Calu3 (cell line): ENCODE measurements at regions not wholly inside any gene's neighbourhood (a gene's known extent, or its start where the extent isn't known, plus 50 kb on each side); places are given as distances from the start of the nearest gene placed in this dataset.

Experiments
- BruUV-seq: library from RNA; stranded (reverse); fragments of 400-500 nt; replicated peaks from 2 replicates; lab custom pipeline; 2021; lab: Mats Ljungman, UMichigan
- CTCF ChIA-PET: fragments of 300-600 bp; sonication (Branson Sonifier 250); formaldehyde crosslinking; loops from one replicate; lab custom pipeline; 2022; ENCODE audit warnings: antibody characterized with exemption; lab: Charles Lee
- DNase-seq: peaks from one replicate; pipeline ENCODE4 v3.0.0; 2022
- H3K27ac Mint-ChIP-seq: one replicate; pipeline ENCODE4 v1.8.0; 2022; ENCODE audit warnings: mixed read lengths; ENCODE audit not compliant: unreplicated experiment
- H3K27me3 Mint-ChIP-seq: one replicate; pipeline ENCODE4 v1.8.0; 2022; ENCODE audit warnings: mixed read lengths; ENCODE audit not compliant: unreplicated experiment
- H3K36me3 Mint-ChIP-seq: one replicate; pipeline ENCODE4 v1.8.0; 2022; ENCODE audit warnings: mild to moderate bottlenecking, moderate library complexity, mixed read lengths; ENCODE audit not compliant: insufficient read depth, unreplicated experiment
- H3K4me1 Mint-ChIP-seq: one replicate; pipeline ENCODE4 v1.8.0; 2022; ENCODE audit warnings: mild to moderate bottlenecking, low read depth, mixed read lengths; ENCODE audit not compliant: unreplicated experiment
- H3K4me3 Mint-ChIP-seq: one replicate; pipeline ENCODE4 v1.8.0; 2022; ENCODE audit warnings: mild to moderate bottlenecking, low read depth, moderate library complexity, mixed read lengths; ENCODE audit not compliant: unreplicated experiment
- H3K9me3 Mint-ChIP-seq: one replicate; pipeline ENCODE4 v1.8.0; 2022; ENCODE audit warnings: low read depth, mixed read lengths; ENCODE audit not compliant: unreplicated experiment
- CTCF ChIP-seq: fragments of 200-600 bp; IDR thresholded peaks from one replicate; pipeline ENCODE4 v1.8.0; 2022; ENCODE audit warnings: antibody characterized with exemption; ENCODE audit not compliant: unreplicated experiment
- intact Hi-C: fragments of 100-400 bp; cut with micrococcal nuclease; formaldehyde crosslinking; loops from one replicate; pipeline ENCODE4 v1.10.0; 2022; ENCODE audit not compliant: unreplicated experiment

DNA sequence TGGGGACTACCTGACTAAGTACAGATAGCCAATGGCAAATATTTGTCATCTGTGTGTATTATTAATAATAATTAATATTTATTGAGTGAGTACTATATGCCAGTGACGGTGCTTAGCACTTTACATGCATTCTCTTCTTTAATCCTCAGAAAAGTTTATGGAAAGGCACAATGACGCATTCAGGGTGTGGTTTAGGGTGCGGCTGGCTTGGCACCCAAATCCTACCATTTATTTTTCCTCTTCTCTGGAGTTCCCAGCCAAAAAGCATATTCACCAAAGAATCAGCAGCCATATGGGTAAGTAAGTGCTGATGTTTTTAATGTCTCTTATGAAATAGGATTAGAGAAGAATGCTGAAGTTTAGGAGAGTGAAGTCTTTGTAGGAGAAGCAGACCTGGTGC, 140.4 kb upstream of the TP63 start:
- H3K4me1 Mint-ChIP-seq, result peaks cover 25% of the 10 kb centered on the region
- intact Hi-C loops, result no loop called here
- CTCF ChIA-PET, result no interaction called here
- BruUV-seq, result no TSS peak
- H3K4me3 Mint-ChIP-seq, result no peak overlapping the region
- H3K27ac Mint-ChIP-seq, result no peak overlapping the region
- H3K36me3 Mint-ChIP-seq, result peaks cover 4% of the 10 kb centered on the region
- no peak for TF ChIP-seq CTCF
- H3K9me3 Mint-ChIP-seq, result peaks cover 2% of the 10 kb centered on the region
- no peaks in the 10 kb centered on the region for H3K27me3 Mint-ChIP-seq
- peak; percentile 16 for DNase-seq

GRCh38 chr3:189491831-189492230, 139.4 kb upstream of the TP63 start:
- Mint-ChIP-seq H3K4me3 (no peak overlapping the region), H3K27me3 (no peaks in the 10 kb centered on the region), H3K9me3 (peaks cover 2% of the 10 kb centered on the region), H3K36me3 (peaks cover 4% of the 10 kb centered on the region), H3K4me1 (peaks cover 25% of the 10 kb centered on the region), H3K27ac (no peak overlapping the region)
- BruUV-seq, result no TSS peak
- intact Hi-C loops, result no loop called here
- TF ChIP-seq CTCF, result no peak
- no peak for DNase-seq
- CTCF ChIA-PET, result no interaction called here

DNA sequence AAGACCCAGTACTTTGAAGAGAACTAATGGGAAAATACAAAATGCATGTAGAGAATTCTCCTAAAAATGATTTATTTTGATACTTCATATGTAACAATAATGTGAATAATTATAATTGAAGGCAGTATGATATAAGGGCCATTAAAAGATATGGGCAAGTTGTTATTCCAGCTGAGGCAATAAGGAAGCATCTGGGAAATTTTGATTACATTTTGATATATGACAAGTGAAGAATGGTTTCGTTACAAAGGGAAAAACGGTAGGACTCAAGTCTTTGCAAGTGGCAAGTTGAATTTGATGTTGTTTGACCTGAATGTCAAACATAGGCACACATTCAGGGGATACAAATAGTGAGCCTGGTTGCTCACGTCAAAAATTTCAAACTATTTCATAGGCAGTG, 137.9 kb upstream of the TP63 start:
- Mint-ChIP-seq H3K4me3 (no peak overlapping the region), H3K36me3 (peaks cover 4% of the 10 kb centered on the region), H3K9me3 (peaks cover 2% of the 10 kb centered on the region), H3K27ac (no peak overlapping the region), H3K4me1 (peaks cover 25% of the 10 kb centered on the region), H3K27me3 (no peaks in the 10 kb centered on the region)
- DNase-seq, result no peak
- BruUV-seq, result no TSS peak
- CTCF ChIA-PET, result no interaction called here
- TF ChIP-seq CTCF, result no peak
- intact Hi-C loops, result no loop called here

DNA sequence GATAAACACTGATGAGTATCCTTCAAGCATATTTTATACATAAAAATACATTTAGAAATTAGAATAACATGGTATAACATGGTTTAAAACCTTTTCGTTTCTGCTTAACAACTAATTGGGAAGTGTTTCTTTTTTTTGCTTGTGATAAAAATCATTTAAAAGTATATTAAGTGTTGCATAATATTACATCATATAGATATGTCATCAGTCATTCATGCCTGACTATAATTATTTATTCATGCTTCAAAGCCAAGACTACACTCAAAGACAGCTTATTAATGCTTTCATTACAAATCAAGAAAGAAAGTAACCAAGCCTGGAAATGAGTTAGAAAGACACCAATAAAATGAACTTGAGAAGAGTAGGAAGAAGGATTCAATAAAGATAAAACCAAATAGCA, 136.6 kb upstream of the TP63 start:
- BruUV-seq, result no TSS peak
- Mint-ChIP-seq H3K27ac (no peak overlapping the region), H3K4me1 (peaks cover 25% of the 10 kb centered on the region), H3K27me3 (no peaks in the 10 kb centered on the region), H3K9me3 (peaks cover 2% of the 10 kb centered on the region), H3K36me3 (peaks cover 4% of the 10 kb centered on the region), H3K4me3 (no peak overlapping the region)
- TF ChIP-seq CTCF, result no peak
- CTCF ChIA-PET, result interaction anchor here (1.4 kb wide), 1 partner anchor 12 kb away, joined by 3 read pairs; no protein-coding TSS in a partner anchor
- no peak for DNase-seq
- intact Hi-C loops, result no loop called here
